GM06990 (cell line): ENCODE measurements at regions not wholly inside any gene's neighbourhood (a gene's known extent, or its start where the extent isn't known, plus 50 kb on each side); places are given as distances from the start of the nearest gene placed in this dataset.

Experiments
- DNase-seq: peaks from one replicate; pipeline ENCODE4 v3.0.0-alpha.2; 2011; ENCODE audit not compliant: insufficient read length; ENCODE audit errors: extremely low read depth
- H3K27me3 ChIP-seq: replicated peaks from 2 replicates; pipeline ENCODE4 v1.6.0; 2011; ENCODE audit warnings: low read length; ENCODE audit not compliant: control insufficient read depth, insufficient read depth
- H3K36me3 ChIP-seq: 2 replicates; pipeline ENCODE4 v1.5.1; 2011; ENCODE audit warnings: low read length; ENCODE audit not compliant: control insufficient read depth, insufficient read depth
- H3K4me3 ChIP-seq: replicated peaks from 2 replicates; pipeline ENCODE4 v1.5.1; 2011; ENCODE audit warnings: low read depth, mild to moderate bottlenecking, control low read depth, low read length
- CTCF ChIP-seq: IDR thresholded peaks from 2 replicates; pipeline ENCODE4 v1.5.1; 2011; ENCODE audit warnings: low read length, control low read depth, mild to moderate bottlenecking, inconsistent platforms; ENCODE audit not compliant: insufficient read depth, poor library complexity, severe bottlenecking

- Histone ChIP-seq H3K36me3 (peaks cover 36% of the 10 kb centered on the region), H3K4me3 (no peak overlapping the region), H3K27me3 (no peaks in the 10 kb centered on the region)
- TF ChIP-seq CTCF = no peak
- DNase-seq = no peak
These were observed 76.0 kb downstream of the RFLNA start for GRCh38 chr12:124370851-124371250.

GRCh38 chr12:124370384-124370783, 75.5 kb downstream of the RFLNA start:
- H3K27me3 ChIP-seq = no peaks in the 10 kb centered on the region
- H3K4me3 ChIP-seq = no peak overlapping the region
- peaks cover 36% of the 10 kb centered on the region for H3K36me3 ChIP-seq
- no peak for DNase-seq
- TF ChIP-seq CTCF = no peak

- no peak for DNase-seq
- no peaks in the 10 kb centered on the region for H3K27me3 ChIP-seq
- H3K36me3 ChIP-seq = peaks cover 34% of the 10 kb centered on the region
- no peak for TF ChIP-seq CTCF
- H3K4me3 ChIP-seq = no peak overlapping the region
These were observed 75.0 kb downstream of the RFLNA start for GRCh38 chr12:124369827-124370378.

- Histone ChIP-seq H3K36me3 (peaks cover 31% of the 10 kb centered on the region), H3K27me3 (no peaks in the 10 kb centered on the region), H3K4me3 (no peak overlapping the region)
- DNase-seq = no peak
- no peak for TF ChIP-seq CTCF
These were observed 74.3 kb downstream of the RFLNA start for GRCh38 chr12:124369055-124369826.

GRCh38 chr12:124368421-124369032, 73.6 kb downstream of the RFLNA start:
- no peak for DNase-seq
- TF ChIP-seq CTCF = no peak
- H3K36me3 ChIP-seq = peaks cover 30% of the 10 kb centered on the region
- H3K4me3 ChIP-seq = no peak overlapping the region
- H3K27me3 ChIP-seq = no peaks in the 10 kb centered on the region
